ENCODE measurements at regions not wholly inside any gene's neighbourhood (a gene's known extent, or its start where the extent isn't known, plus 50 kb on each side); places are given as distances from the start of the nearest gene placed in this dataset.

DNA sequence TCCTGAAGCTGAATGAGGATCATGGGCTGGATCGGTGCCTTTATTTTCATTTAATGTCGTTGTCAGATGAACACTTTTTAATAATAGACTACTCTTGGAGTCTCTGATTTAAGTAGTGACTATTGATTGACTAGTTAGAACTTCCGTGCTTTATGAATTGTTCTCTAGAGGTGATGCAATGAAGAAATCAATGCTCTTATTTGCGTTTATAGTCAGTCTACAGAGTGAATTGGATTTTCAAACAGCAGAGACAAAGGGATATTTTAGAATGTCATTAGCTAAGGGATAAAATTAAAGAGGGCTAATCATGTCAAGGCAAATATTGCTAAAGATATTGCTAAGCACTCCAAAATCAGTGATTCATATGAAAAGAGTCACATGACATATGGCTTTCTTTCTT is 652.0 kb upstream of the NRP1 start:
- no peak overlapping the region for H2AK5ac ChIP-seq (ENCODE audit: insufficient read length, low read length)
- no peak overlapping the region for H2BK12ac ChIP-seq (ENCODE audit: insufficient read length, low read depth, low read length)
- H3K79me1 ChIP-seq (ENCODE audit: insufficient read depth, low read depth, low read length, poor library complexity, severe bottlenecking): no peaks in the 10 kb centered on the region
- no peak for DNase-seq
- H2AFZ ChIP-seq (ENCODE audit: low read length): no peak overlapping the region
- Mint-ChIP-seq H3K4me3 (no peak overlapping the region), H3K27ac (peak overlapping the region in 1 of 3 experiments; percentile 21; a peak in 1 of 7 replicates), H3K9me3 (peaks cover 3% of the 10 kb centered on the region in 2 experiments; a peak in 2 of 5 replicates), H3K4me1 (no peaks in the 10 kb centered on the region), H3K27me3 (ENCODE audit: low read depth) (no peaks in the 10 kb centered on the region), H3K36me3 (ENCODE audit: insufficient read depth in 1 of 3, low read depth in 3 of 3) (peaks cover 0 to 5% (median 0%) of the 10 kb centered on the region in 3 experiments; a peak in 1 of 7 replicates)
- H3K27me3 ChIP-seq (ENCODE audit: insufficient read depth, low read length): no peaks in the 10 kb centered on the region
- no peak for TF ChIP-seq CTCF (conservative IDR thresholded peaks at IDR 0.05)
- H2BK20ac ChIP-seq (ENCODE audit: low read depth, low read length, poor library complexity, severe bottlenecking): no peak overlapping the region
- H4K5ac ChIP-seq (ENCODE audit: insufficient read length, low read depth, low read length): no peak overlapping the region
- no CpG with 5 or more reads among the region's 4 CpGs for WGBS (ENCODE audit: extremely low coverage, insufficient read length, low lambda C conversion rate)
- no peaks in the 10 kb centered on the region for H3K9me3 ChIP-seq (ENCODE audit: control insufficient read depth, low read depth, low read length)
- H3K4ac ChIP-seq (ENCODE audit: low read depth, low read length): no peak overlapping the region
- H4K20me1 ChIP-seq (ENCODE audit: control insufficient read depth, insufficient read depth, insufficient read length): no peaks in the 10 kb centered on the region
- no peak overlapping the region for H3K14ac ChIP-seq (ENCODE audit: insufficient read depth, low read length)
- H3K23me2 ChIP-seq (ENCODE audit: insufficient read length, low read depth, low read length, poor library complexity, severe bottlenecking): no peaks in the 10 kb centered on the region
- no peak overlapping the region for H3K23ac ChIP-seq (ENCODE audit: insufficient read length, low read depth, low read length)
- H2BK15ac ChIP-seq (ENCODE audit: low read depth, low read length): no peak overlapping the region
- H3K56ac ChIP-seq (ENCODE audit: insufficient read length, low read depth, low read length): no peak overlapping the region
- H3K79me2 ChIP-seq (ENCODE audit: insufficient read depth, low read length): no peaks in the 10 kb centered on the region
- no peak overlapping the region for H3K18ac ChIP-seq (ENCODE audit: insufficient read length, low read depth, low read length)
- H3K4me1 ChIP-seq (ENCODE audit: insufficient read depth, low read length): no peaks in the 10 kb centered on the region
- no peak overlapping the region for H4K8ac ChIP-seq (replicated peaks; ENCODE audit: insufficient read length, low read depth, low read length)
- no peak overlapping the region for H4K91ac ChIP-seq (ENCODE audit: insufficient read length, low read depth, low read length)
- no peak overlapping the region for H3K27ac ChIP-seq (ENCODE audit: insufficient read length, low read depth, low read length)
- no peak overlapping the region for H2BK5ac ChIP-seq (ENCODE audit: insufficient read length, low read length)
- H2BK120ac ChIP-seq (ENCODE audit: low read depth, low read length, poor library complexity, severe bottlenecking): no peak overlapping the region
- H3K4me2 ChIP-seq (ENCODE audit: insufficient read depth, insufficient read length, low read length): no peak overlapping the region
- no peak overlapping the region for H3K9ac ChIP-seq (ENCODE audit: extremely low read depth, insufficient read length, low read length)
- no peak overlapping the region for H3T11ph ChIP-seq (ENCODE audit: low read length)

All from H9 (cell line).